ENCODE measurements at regions not wholly inside any gene's neighbourhood (a gene's known extent, or its start where the extent isn't known, plus 50 kb on each side); places are given as distances from the start of the nearest gene placed in this dataset.

DNA sequence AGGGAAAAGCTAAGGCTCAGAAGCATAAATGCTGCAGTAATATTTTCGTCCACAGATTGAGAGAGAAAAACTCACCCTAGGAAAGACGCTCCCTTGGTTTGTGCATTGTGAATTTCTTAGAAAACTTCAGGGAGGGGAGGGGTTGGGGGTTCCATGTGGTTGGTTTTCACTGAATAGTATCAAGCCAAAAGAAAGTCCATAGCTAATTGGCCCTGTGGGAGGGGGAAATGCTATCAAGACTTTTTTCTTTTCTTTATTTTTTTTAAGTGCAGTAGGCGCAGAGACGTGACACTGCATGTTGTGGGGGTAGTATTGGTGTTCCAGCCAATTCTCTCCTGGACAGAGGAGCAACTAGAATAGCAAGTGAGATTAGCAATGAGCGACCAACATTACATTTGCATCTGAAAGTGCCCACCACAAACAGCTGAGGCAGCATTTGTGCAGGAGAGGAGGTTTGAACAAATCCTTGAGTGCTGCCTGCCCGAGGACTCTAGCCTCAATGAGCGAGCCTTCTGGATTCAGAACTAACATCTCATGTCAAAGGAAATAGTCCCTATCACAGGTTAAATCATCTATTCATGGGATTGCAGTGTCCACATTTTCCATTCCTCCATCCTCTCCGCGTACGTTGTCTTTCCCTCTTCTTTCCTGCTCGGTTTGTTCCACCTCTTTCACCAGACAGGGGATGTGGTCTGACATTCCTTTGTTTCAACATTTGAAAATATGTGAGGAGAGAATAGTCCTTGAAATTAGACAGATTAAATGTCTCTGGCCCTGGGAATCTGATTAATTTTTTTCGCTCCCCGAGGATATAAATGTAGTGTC lies 118.0 kb upstream of the MARK1 start:
- FAIRE-seq = no peak

DNA sequence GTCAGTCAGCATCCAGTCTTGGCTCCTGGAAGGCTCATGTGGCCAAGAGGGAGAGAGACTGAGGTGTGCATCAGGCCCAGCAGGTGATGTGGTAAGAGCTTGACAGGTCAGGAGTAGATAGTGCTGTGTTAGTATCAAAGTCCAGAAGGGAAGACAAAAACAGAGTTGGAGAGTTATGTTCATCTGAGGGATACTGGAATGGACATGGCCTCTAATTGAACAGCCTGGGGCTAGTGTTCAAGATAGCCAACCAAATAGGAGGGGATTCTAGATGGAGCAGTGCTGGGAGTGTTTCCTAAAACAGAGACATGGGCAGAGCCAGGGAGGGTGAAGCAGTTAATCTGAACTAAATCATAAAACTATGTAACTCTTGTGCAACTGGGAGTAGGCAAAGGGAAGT lies 120.7 kb upstream of the MARK1 start:
- no peak for FAIRE-seq

DNA sequence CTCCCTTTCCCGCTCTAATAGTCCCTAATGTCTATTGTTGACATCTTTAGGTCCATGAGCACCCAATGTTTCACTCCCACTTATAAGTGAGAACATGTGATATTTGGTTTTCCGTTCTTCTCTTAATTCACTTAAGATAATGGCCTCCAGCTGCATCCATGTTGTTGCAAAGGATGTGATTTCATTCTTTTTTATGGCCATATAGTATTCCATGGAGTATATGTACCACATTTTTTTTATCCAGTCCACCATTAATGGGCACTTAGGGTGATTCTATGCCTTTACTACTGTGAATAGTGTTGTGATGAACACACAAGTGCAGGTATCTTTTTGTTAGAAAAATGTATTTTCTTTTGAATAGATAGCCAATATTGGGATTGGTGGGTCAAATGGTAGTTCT lies 126.0 kb upstream of the RAB3GAP2 start:
- no peak for FAIRE-seq

DNA sequence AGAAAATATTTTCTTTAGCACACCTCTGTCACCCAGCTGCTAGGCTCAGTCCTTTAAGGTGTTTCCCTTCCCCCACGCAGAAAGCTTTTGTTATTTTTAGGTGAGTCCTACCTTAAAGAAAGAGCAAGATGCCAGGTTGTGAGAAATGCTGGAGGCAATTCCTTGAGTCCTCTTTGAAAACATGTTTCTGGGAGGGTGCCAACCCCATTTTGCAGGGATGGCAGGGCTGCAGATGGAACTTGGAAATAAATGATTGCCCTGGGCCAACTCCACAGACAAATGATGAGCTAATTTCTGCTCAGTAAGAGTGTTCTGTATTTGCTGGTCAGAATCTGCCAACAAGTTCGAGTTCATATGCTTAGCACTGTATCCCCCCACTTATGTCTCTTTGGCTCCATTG lies 119.2 kb upstream of the RAB3GAP2 start:
- no peak for FAIRE-seq

DNA sequence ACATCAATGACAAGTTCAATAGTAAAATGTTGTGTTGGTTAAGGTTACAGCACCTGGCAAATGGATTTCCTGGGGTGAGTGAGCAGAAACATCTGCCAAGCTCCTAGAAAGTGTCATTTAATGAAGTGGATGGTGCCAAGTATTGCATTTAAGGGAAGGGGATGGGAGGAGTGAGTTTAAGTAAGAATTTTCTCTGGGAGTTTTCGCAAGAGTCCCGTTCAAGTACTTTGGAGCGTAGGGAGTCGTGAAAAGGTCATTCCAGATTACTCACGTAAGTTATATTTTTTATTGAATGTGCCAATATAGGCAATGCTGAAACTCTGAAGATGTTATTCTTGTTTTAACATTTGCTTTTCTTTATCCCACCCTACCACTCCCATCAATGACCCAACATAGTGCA lies 117.4 kb upstream of the RAB3GAP2 start:
- FAIRE-seq = no peak

DNA sequence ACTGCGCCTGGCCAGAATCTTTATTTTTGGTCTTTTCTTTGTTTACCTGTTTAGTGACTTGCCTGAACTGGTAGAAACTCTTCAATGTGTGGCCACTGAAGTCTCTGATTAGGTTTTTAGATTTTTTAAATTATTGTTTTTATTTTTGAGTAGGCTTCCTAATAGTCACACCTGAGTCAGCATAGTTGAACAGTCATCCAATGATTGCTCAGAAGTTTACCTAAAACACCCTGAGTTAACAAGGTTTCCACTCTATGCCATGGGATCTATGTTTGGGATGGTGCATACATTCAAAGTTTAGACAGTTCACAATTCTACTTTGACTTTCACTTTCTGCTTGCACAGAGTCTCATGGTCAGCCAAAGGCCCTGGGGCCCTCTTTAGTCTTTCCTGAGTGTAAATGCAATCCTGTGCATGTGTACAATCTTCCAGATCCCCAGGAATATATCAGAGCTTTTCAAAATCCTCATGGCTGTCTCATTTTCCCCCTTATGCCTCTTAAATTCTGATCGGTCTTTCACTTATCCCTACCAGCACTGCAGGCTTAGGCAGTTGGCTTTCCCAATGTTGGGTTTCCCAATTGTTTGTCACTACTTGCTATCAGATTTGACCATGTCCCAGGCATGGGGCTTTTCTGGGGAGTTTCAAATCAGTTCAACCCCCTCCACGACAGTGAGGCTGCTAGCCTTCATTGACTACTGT lies 114.4 kb upstream of the RAB3GAP2 start:
- no peak for FAIRE-seq

DNA sequence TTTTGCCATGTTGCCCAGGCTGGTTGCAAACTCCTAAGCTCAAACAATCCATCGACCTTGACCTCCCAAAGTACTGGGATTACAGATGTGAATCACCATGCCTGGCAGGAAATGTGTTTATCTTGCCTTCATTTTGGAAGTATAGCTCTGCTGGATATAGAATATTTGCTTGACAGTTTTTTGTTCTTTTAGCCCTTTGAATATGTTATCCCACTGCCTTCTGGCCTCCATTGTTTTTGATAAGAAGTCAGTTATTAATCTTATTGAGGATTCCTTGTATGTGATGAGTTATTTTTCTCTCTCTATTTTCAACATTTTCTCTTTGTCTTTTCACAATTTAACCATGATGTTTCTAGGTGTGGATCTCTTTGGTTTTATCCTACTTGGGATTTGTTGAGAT lies 112.9 kb upstream of the RAB3GAP2 start:
- no peak for FAIRE-seq

DNA sequence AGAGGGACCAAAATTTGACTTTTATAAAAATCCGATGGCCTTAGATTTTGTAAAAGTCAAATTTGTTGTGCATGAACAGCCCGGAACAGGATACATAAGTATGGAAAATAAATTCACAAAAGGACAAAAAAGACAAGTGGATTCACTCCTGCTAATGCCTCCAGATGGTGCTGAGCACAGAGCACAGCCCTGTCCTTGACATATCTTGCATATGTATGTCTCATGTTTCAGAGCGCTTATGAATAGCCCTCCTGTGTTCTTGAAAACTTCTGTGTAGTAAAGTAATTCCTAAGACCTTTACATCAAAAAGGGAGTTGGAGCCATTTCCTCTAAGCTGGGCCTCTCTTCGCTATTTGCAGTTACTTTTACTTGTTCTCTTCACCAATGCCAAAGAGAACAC lies 110.7 kb upstream of the RAB3GAP2 start:
- no peak for FAIRE-seq

DNA sequence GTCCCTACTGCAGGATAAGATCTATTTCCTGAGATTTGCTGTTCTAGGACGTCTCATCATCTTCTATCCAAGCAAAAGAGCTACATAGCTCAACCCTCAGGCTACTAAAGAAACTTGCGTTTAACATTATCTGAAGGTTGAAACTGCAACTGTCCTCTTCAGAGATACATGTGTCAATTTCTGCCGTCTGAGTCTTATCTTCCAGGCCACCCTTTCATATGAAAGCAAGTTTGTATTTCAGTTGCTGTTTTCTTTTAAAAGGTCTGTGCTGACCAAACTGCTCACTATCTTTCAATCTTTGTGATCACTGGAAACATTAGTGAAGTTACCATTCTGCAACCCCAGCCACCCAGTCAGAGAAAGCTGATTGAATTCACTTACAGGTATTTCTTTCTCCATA lies 108.6 kb upstream of the RAB3GAP2 start:
- FAIRE-seq = no peak

DNA sequence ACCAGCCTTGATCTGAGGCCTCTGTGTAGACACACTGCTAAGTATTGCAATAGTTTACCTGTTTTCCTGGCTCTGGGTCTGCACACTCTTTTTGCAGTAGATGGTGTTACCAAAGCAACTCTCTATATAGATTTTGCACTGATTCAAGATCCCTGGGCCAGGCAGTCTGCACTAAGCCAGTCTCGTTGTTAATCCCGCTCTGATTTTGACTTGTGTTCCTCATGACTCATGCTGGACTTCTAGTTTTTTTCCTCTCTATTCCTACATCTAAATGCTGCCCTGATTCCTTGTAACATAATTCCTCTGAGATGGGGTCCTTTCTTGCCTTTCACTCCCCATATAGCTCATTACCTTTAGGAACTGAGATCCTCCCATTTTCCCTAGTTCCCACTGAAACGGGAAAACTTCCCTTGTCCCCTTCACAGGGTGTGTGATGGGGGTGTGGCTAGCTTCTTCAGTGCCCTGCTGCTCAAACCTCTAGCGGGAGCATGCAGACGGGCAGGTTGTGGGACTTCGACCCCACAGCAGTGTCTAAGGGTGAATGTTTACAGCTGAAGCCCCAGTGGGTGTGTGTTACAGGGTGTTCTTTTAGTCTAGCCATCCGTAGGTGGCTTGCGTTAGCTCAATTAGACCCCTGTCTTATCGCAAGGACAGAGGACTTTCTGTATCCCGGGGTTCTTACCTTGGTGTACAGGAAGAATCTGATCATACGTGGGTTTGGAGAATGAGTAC lies 106.5 kb upstream of the RAB3GAP2 start:
- FAIRE-seq = no peak

DNA sequence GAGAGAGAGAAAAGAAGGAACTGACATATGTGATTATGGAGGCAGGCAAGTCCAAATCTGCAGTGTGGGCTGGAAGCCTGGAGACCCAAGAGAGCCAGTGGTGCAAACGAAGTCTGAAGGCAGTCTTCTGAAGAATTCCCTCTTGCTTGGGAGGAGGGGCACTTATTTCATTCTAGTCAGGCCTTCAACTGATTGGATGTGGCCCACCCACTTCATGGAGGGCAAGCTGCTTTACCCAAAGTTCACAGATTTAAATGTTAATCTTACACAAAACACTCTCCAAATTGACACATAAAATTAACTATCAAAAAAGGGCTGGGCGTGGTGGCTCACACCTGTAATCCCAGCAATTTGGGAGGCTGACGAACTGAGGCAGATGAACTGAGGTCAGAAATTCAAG lies 103.5 kb upstream of the RAB3GAP2 start:
- no peak for FAIRE-seq

DNA sequence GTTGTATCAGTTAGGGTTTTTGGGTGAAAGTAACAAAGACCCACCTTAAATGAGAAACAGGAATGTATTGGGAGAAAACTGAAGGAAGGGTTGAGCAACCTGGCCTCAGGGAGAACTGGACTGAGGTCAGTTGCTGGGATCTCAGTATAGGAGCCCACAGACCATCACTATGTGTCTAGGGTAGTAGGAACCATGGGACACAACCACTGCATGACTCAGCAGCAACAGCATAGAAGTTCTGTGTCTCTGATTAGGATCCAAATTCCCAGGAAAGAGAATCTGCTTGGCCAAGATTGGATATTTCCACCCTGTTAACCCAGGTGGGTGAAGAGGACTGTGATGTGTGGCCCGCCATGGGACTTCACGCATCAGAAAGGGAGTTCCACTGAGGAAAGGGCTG lies 102.2 kb upstream of the RAB3GAP2 start:
- no peak for FAIRE-seq

DNA sequence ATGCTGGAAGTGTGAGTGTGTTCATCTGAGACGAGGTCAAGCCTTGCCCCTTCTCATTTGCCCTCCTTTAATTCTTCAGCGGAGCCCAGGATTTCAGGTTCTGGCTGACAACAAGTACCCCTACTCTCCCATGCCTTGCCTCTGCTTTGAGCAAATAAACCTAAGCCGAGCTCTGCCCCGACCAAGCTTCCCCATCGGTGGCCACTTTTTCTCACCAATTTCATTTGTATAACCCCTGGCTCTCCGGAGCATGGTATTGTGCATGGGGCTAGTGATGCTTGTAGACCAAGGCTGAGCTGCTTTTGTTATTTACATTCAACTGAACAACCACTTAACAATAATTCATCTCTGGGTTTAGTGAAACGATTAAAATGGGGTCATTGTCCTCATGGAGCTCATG lies 100.2 kb upstream of the RAB3GAP2 start:
- no peak for FAIRE-seq

DNA sequence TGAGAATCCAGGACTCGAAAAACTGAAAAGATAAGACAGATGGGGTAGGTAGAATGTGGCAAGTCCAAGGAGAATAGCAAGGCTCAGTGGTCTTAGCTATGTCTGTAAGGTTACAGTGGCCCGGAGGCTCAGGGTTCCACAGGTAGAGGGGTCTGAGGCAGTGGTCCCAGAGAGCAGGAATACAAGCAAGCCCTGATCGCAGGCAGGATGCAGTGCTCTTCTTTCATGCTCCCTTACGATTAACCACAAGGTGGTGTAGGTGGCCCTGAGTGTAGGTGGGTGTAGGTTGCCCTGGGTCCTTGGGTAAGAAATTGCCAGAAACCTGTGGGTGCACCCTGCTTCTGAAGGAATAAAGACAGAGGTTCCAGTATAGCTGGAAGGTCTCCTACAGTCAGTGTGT lies 99.1 kb upstream of the RAB3GAP2 start:
- FAIRE-seq = no peak

DNA sequence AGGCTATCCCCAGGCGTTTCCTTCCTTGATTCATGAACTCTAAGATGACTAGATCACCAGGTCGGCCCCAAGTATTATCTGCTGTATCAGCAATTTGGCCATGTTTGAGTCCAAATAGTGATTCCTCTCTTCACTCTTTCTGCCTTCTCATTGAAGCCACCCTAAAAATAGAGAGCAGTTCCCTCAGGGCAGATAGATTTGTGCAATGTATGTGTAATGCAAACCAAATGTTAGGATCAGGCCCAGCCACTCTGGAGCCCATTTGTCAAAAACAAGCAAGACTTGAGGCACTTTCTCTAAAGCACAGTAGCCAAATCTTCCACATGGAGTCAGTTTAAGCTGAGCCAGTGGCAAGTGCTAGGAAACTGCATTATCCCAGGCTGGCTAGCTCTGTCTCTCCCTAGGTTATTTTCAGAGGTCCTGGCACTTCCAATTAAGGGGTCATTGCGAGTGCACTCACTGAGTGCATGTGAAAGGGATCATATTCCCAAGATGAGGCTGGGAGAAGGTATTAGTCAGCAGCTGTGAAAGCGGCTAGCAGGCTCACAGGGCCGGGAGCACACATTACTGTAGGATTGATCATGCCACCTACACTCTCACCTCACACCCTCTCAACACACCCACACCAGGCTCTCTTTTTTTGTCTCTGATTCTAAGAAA lies 97.9 kb upstream of the RAB3GAP2 start:
- no peak for FAIRE-seq

DNA sequence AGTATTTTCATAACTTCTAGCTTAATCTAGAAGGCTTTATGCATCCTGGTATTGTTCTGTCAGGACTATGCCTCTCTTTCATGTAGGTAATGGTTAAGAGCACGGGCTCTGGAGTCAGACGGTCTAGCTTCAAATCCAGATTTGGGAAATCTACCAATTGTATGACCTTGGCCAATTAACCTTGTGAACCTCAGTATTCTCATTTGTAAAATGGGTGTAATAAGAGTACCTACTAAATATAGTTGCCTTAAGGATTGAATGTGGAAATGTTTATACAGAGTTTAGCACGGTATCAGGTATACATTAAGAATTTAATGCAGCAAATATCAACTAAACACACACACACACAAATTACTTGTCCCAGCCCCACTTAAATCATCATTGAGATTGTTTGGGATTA lies 97.3 kb upstream of the RAB3GAP2 start:
- FAIRE-seq = no peak

DNA sequence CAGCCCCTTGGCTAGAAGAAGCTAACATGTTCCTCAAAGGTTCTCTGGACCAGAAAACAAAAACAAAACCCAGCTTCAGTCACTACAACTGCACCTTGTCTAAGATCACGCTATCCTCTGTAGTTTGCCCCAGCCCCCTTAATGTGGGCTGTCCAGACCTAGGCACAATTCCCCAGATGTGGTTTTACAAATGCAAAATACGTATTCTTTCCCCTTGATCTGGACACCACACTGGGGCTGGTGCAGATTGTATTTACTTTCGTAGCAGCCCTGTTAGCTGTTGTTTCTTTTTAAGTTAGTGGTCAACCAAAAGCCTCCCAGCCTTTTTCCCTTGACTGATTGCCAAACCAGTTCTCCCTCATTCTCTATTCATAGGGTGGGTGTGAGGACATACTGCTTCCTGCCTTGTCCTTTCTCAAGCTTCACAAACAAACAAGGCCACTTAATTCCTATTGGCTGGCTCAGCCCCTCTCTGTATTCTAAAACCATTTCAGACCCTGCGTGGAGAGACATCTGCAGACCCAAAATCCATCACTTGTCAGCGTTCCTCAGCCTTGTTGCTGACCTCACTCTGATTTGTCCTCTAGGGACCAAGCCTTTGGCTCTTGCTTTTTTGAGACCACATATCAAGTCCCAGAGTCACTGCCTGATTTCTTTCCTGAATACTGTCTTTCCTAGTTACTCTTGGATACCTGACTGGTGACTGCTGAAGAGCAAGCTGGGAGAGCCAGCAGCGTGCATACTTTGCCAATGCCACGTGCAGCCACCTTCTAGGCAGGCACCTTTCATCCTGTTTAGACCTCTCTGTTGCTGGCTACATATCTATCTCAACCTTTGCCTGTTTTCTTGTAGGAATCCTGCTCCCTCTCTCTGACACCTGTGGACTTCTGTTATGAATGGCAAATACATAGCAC lies 96.4 kb upstream of the RAB3GAP2 start:
- FAIRE-seq = no peak

DNA sequence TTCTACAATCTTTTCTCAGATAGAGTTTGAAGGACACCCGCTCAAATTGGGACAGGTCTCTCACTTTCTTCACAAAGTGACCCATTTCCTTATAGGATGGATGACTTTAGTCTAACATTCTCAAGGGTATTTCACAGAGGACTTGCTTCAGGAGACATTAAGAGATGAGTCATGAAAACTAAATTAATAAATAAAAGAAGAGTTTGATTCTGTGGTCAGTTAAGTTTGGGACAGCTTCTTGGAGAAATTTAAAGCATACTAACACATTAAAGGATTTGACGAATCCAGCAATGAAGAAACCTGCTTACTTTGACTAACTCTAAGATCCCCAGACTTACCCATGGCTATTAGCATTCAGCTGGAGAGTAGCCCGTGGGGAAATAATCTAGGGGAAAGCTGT lies 95.6 kb upstream of the RAB3GAP2 start:
- no peak for FAIRE-seq

DNA sequence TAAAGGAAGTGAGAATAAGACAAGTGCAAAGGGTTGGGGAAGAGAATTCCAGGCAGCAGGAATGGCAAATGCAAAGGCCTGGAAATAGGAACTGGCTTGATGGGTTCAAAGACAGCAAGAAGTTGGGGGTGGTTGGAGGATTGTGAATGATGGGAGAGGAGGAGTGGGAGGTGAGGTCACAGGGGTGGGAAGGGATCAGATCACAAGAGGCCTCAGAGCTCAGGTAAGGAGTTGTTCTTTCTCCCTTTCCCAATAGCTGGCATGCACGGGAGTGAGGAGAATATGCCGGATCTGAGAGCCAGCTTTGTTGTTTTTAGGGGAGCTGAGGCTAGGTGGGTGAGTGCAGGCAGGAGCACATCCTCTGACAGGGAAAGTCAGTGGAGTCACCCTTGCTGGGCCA lies 94.0 kb upstream of the RAB3GAP2 start:
- no peak for FAIRE-seq

DNA sequence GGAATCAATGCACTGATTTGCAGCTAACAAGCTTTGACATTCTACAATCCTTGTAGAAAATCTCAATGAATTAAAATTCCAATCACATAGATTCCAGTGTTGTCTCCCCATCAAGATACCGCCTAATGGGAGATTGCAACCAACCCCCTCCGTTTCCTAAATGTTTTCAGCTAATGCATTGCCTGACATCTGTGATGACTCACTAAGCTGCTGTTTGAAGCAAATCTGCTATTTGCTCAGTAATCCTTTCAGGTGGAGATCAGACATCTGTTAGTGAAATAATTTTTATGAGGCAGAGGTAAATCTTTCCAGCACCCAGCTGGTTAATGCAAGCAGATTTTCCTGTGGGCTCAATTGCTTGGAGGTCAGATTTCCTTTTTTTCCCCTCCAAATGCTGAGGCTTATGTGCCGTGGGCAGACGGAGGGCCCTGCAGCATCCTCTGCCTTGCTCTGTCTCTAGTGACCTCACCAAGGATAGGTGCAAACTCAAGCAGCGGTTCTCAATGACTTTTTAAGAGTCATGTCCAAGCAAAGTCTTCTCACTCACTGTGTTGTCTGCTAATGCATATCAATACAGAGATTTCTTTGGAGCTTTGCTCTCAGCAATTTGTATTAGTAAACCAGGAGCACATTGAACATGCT lies 91.1 kb upstream of the RAB3GAP2 start:
- FAIRE-seq = peak; percentile 95

DNA sequence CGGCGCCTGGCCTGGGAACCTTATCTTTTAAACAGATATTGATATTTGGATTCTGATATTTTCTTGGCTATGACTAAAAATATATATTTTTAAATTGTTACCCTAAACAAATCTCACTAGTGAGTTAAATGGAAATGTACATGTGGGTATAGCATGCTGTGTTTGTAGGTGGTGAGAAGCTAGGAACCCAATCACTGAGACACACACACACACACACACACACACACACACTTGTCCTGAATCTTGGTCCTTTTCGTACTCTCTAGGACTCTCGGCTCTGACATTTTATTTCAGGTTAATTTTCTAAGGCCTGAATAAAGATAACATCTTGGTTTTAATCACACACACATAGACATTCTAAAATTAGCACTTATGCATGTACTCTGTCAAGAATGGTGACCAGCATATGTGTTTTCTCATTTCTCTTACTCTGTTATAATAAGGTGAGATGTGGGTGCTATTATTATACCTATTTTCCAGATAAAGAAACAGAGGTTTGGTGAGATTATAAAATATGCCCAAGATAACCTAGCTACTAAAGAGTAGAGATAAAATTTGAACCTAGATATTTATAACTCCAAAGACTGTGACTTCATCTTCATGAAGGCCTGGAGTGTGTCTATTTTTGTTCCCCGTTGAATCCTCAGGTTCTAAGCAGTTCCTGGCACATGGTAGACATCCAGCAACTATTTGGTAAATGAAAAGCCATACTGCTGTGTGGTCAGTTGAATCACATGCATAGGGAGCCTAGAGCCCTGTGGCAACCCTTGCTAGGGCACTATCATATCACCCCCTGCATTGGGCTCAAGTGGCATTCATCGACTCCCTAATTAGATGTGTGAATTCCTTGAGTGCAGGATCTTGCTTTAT lies 85.0 kb upstream of the RAB3GAP2 start:
- FAIRE-seq = no peak

All from islet of Langerhans (tissue), 1 donor.